Stromal cell of bone marrow (primary cell): ENCODE measurements at regions not wholly inside any gene's neighbourhood (a gene's known extent, or its start where the extent isn't known, plus 50 kb on each side); places are given as distances from the start of the nearest gene placed in this dataset.
"Not testable (repeated sequence)": the region's sequence is repeated elsewhere in the genome, so short reads cannot be mapped to it uniquely, and the experiment has no call there.

Experiments
- DNase-seq: peaks from one replicate; pipeline ENCODE4 v3.0.0-alpha.2; 2012; ENCODE audit warnings: low read depth

- no peak for DNase-seq
Observed at GRCh38 chr13:63337041-63337440, 1921.4 kb upstream of the PCDH20 start.

- no peak for DNase-seq
Observed at GRCh38 chr13:63336549-63336948, 1920.9 kb upstream of the PCDH20 start.

GRCh38 chr13:63327584-63327983 is 1911.9 kb upstream of the PCDH20 start:
- DNase-seq, result no peak

GRCh38 chr13:63323441-63323840 is 1907.8 kb upstream of the PCDH20 start:
- DNase-seq, result no peak

- DNase-seq, result no peak
Observed at GRCh38 chr13:63311587-63311986, 1895.9 kb upstream of the PCDH20 start.

- DNase-seq, result no peak
Observed at GRCh38 chr13:63308549-63309165, 1893.0 kb upstream of the PCDH20 start.

- no peak for DNase-seq
Observed at GRCh38 chr13:63307228-63307627, 1891.6 kb upstream of the PCDH20 start.

- DNase-seq, result no peak
Observed at GRCh38 chr13:63305641-63306133, 1890.0 kb upstream of the PCDH20 start.

- no peak for DNase-seq
Observed at GRCh38 chr13:63304497-63304896, 1888.8 kb upstream of the PCDH20 start.

GRCh38 chr13:63299866-63300394 is 1884.3 kb upstream of the PCDH20 start:
- no peak for DNase-seq

- no peak for DNase-seq
Observed at GRCh38 chr13:63297163-63297562, 1881.5 kb upstream of the PCDH20 start.

- no peak for DNase-seq
Observed at GRCh38 chr13:63291701-63292100, 1876.1 kb upstream of the PCDH20 start.

- peak; percentile 32 for DNase-seq
Observed at GRCh38 chr13:63288576-63288975, 1872.9 kb upstream of the PCDH20 start.

GRCh38 chr13:63287926-63288325 is 1872.3 kb upstream of the PCDH20 start:
- DNase-seq, result no peak

- DNase-seq, result no peak
Observed at GRCh38 chr13:63285426-63285825, 1869.8 kb upstream of the PCDH20 start.

- no peak for DNase-seq
Observed at GRCh38 chr13:63279136-63279535, 1863.5 kb upstream of the PCDH20 start.

GRCh38 chr13:63274772-63275171 is 1859.1 kb upstream of the PCDH20 start:
- no peak for DNase-seq

- no peak for DNase-seq
Observed at GRCh38 chr13:63249411-63250187, 1834.0 kb upstream of the PCDH20 start.

GRCh38 chr13:63236667-63237396 is 1821.2 kb upstream of the PCDH20 start:
- DNase-seq, result not testable (repeated sequence)

GRCh38 chr13:63218596-63218995 is 1802.9 kb upstream of the PCDH20 start:
- DNase-seq, result not testable (repeated sequence)

- no peak for DNase-seq
Observed at GRCh38 chr13:63209330-63210017, 1793.8 kb upstream of the PCDH20 start.

GRCh38 chr13:63208826-63209225 is 1793.2 kb upstream of the PCDH20 start:
- DNase-seq, result peak; percentile 23
